ENCODE measurements at regions not wholly inside any gene's neighbourhood (a gene's known extent, or its start where the extent isn't known, plus 50 kb on each side); places are given as distances from the start of the nearest gene placed in this dataset.

DNA sequence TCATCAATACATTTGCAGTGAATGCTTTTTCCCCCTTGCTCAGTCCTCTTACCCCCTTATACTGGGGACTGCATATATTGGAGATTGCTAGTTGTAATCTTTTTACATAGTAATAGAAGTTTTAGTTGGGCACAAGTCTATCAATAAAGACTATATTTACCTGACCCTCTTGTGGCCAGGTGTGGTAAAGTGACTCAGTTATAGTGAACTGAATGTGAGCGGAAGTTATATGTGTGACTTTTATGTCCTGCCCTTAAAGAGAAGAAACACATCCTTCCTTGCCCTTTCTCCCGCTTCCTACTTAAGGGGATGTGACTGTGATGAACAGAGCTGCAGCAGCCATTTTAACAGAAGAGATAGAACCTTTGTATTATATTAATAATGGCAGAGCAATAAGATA, 362.0 kb downstream of the METTL15 start:
- H3K27me3 Mint-ChIP-seq (ENCODE audit: low read depth): no peaks in the 10 kb centered on the region
- TF ChIP-seq, protein P1, sequence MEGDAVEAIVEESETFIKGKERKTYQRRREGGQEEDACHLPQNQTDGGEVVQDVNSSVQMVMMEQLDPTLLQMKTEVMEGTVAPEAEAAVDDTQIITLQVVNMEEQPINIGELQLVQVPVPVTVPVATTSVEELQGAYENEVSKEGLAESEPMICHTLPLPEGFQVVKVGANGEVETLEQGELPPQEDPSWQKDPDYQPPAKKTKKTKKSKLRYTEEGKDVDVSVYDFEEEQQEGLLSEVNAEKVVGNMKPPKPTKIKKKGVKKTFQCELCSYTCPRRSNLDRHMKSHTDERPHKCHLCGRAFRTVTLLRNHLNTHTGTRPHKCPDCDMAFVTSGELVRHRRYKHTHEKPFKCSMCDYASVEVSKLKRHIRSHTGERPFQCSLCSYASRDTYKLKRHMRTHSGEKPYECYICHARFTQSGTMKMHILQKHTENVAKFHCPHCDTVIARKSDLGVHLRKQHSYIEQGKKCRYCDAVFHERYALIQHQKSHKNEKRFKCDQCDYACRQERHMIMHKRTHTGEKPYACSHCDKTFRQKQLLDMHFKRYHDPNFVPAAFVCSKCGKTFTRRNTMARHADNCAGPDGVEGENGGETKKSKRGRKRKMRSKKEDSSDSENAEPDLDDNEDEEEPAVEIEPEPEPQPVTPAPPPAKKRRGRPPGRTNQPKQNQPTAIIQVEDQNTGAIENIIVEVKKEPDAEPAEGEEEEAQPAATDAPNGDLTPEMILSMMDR (IDR thresholded peaks at IDR 0.05; ENCODE audit: unreplicated experiment in 3 of 3): no peak
- H3K36me3 Mint-ChIP-seq (ENCODE audit: low read depth): no peaks in the 10 kb centered on the region
- H3K9me3 Mint-ChIP-seq: no peaks in the 10 kb centered on the region
- H3K4me3 Mint-ChIP-seq: no peak overlapping the region
- peaks cover 7% of the 10 kb centered on the region for H3K4me1 Mint-ChIP-seq
- H3K27ac Mint-ChIP-seq: no peak overlapping the region

DNA sequence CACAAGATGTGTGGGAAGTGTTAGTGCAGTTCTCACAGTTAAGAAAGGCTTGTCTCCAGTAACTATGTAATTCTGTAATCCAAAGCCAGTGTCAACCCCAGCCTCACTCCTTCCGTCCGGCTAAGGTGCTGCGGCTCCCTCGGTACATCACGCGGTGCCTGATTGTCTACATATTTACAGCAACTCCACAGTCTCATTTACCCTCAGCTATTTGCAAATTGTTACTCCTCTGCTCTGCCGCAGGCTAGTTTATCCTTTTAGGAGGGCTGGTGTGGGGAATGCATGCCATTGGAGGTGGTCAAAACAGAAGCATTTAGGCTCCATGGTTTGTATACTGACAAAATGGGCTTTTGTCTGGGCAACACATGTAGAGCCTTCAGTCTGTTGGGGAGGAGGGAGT, 358.3 kb downstream of the METTL15 start:
- no peaks in the 10 kb centered on the region for H3K9me3 Mint-ChIP-seq
- H3K4me3 Mint-ChIP-seq: no peak overlapping the region
- H3K4me1 Mint-ChIP-seq: no peaks in the 10 kb centered on the region
- H3K36me3 Mint-ChIP-seq (ENCODE audit: low read depth): no peaks in the 10 kb centered on the region
- H3K27ac Mint-ChIP-seq: no peak overlapping the region
- H3K27me3 Mint-ChIP-seq (ENCODE audit: low read depth): no peaks in the 10 kb centered on the region
- TF ChIP-seq, protein P1 (IDR thresholded peaks at IDR 0.05; ENCODE audit: unreplicated experiment in 3 of 3): no peak

DNA sequence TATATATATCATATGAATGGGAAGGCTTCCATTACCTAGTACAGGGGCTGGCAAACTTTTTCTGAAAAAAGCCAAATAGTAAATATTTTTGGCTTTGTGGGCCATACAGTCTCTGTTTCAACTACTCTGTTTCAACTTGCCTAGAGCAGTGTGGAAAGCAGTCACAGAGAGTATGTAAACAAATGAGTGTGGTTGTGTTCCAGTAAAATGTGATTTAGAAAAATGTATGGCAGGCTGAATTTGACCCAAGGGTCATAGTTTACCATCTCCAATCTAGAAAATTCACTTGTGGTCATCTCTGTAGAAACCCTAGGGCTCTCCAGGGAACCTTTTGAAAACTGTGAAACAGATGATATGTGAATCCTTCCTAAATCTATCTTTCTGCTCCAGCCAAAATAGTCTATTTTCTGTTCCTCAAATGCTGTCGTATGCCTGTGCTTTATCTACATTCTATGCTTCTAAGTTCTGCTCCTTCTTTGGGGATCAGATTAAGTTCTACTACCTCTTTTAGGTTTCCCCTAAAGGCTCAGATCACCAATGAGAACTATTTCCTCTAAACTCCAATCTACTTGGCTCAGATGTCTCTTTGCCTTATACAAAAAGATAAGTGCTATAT, 356.2 kb downstream of the METTL15 start:
- no peaks in the 10 kb centered on the region for H3K9me3 Mint-ChIP-seq

DNA sequence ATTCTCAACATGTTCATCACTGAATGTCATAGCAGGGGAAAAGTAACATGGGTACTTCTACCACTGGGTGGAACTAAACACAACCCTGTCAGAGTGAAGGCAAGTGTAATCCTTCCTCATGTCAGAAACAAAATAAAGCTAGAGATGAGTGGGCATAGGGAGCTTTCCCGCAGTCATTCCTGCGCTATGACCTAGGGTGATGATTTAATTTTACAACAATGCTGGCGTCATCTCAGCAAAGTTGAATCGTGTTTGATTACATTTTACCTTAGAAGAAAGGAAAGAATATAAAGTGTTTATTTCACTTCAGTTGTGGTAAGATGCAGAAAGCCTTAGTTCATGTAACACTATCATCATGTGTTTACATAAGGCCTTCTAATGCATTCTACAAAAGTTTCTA, 355.6 kb downstream of the METTL15 start:
- Mint-ChIP-seq H3K4me1 (no peaks in the 10 kb centered on the region), H3K27me3 (ENCODE audit: low read depth) (no peaks in the 10 kb centered on the region), H3K27ac (no peak overlapping the region), H3K9me3 (no peaks in the 10 kb centered on the region), H3K36me3 (ENCODE audit: low read depth) (no peaks in the 10 kb centered on the region), H3K4me3 (no peak overlapping the region)
- TF ChIP-seq, protein P1 (IDR thresholded peaks at IDR 0.05; ENCODE audit: unreplicated experiment in 3 of 3): no peak

More for the DNA sequence above, 356.2 kb downstream of the METTL15 start:
- Mint-ChIP-seq H3K36me3 (ENCODE audit: low read depth) (no peaks in the 10 kb centered on the region), H3K4me3 (no peak overlapping the region), H3K27me3 (ENCODE audit: low read depth) (no peaks in the 10 kb centered on the region), H3K27ac (no peak overlapping the region), H3K4me1 (no peaks in the 10 kb centered on the region)
- TF ChIP-seq, protein P1 (IDR thresholded peaks at IDR 0.05; ENCODE audit: unreplicated experiment in 3 of 3): no peak

DNA sequence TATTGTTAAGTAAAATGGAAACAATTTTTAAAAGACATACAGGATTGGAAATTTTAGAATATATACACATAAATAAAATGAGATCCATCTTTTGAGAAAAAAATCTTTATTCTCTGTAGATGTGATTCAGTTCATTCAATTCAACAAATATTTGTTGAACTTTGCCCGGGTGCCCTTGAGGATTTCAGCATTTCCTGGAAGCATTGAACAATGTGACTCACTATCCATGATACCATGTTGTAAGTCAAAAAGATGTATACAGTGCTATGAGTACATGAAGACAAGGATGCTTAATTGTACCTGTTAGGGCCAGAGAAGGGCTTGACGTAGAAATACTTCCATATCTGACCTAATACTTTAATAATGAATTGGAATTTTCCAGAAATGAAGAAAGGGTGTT, 353.7 kb downstream of the METTL15 start:
- TF ChIP-seq, protein P1 (IDR thresholded peaks at IDR 0.05; ENCODE audit: unreplicated experiment in 3 of 3): no peak
- Mint-ChIP-seq H3K27ac (no peak overlapping the region), H3K4me1 (no peaks in the 10 kb centered on the region), H3K4me3 (no peak overlapping the region), H3K27me3 (ENCODE audit: low read depth) (no peaks in the 10 kb centered on the region), H3K9me3 (no peaks in the 10 kb centered on the region), H3K36me3 (ENCODE audit: low read depth) (no peaks in the 10 kb centered on the region)

DNA sequence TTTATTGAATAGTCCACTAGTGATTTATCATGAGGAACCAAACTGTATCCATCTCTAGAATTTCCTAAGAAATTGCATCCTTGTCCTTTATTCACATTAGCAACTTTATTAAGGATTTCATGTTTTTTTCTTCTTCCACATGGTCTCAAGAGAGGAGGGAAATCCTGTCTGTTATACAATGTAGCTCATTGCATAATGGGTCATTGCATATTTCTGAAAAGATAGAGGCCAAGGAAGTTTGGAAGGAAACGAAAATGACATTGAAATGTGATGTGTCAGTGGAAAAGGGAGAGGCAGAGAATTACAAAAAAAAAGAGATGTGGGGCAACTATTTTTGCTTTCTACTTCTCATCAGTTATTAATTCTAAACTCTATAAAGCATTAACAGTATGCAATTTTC, 353.1 kb downstream of the METTL15 start:
- Mint-ChIP-seq H3K36me3 (ENCODE audit: low read depth) (no peaks in the 10 kb centered on the region), H3K9me3 (no peaks in the 10 kb centered on the region), H3K27ac (no peak overlapping the region), H3K4me3 (no peak overlapping the region), H3K4me1 (no peaks in the 10 kb centered on the region), H3K27me3 (ENCODE audit: low read depth) (no peaks in the 10 kb centered on the region)
- TF ChIP-seq, protein P1 (IDR thresholded peaks at IDR 0.05; ENCODE audit: unreplicated experiment in 3 of 3): no peak
